Body of pancreas (tissue), 4 donors: ENCODE measurements at regions not wholly inside any gene's neighbourhood (a gene's known extent, or its start where the extent isn't known, plus 50 kb on each side); places are given as distances from the start of the nearest gene placed in this dataset.

Experiments
- ATAC-seq: fragments of 150-250 bp; one replicate; pipeline ENCODE4 v1.9.1; 2016
- DNase-seq, 4 donors: peaks; one replicate each; pipeline ENCODE4 v3.0.0-alpha.2; 2019
- H3K27ac ChIP-seq, 4 donors: fragments of 200-600 bp; sonication (generic); 1 replicate in 3 of 4; 2 replicates in 1 of 4; pipeline versions ENCODE4 v1.5.1 to v1.6.1; 2016 to 2019; ENCODE audit warnings: mild to moderate bottlenecking in 1 of 4, mixed read lengths in 1 of 4, moderate library complexity in 1 of 4
- H3K27me3 ChIP-seq, 2 donors: fragments of 200-600 bp; sonication (generic); one replicate each; pipeline ENCODE4 v1.6.0; 2016; ENCODE audit warnings: mild to moderate bottlenecking in 1 of 2
- H3K36me3 ChIP-seq, 2 donors: fragments of 200-600 bp; sonication (generic); replicated peaks in 1 of 2; 2 replicates each; pipeline ENCODE4 v1.5.1; 2016; ENCODE audit warnings: low read depth in 2 of 2; ENCODE audit not compliant: insufficient read depth in 1 of 2
- H3K4me1 ChIP-seq: fragments of 200-600 bp; sonication (generic); one replicate; pipeline ENCODE4 v1.6.0; 2016
- H3K4me3 ChIP-seq, 2 donors: fragments of 200-600 bp; sonication (generic); 1 replicate in 1 of 2; 2 replicates in 1 of 2; pipeline ENCODE4 v1.5.1; 2016 to 2019
- H3K9me3 ChIP-seq, 3 donors: fragments of 200-600 bp; sonication (generic); 1 replicate in 2 of 3; 2 replicates in 1 of 3; pipeline ENCODE4 v1.5.1; 2016
- CTCF ChIP-seq, 7 experiments: fragments of 450-650 bp in 4 of 7; fragments of 200-600 bp in 3 of 7; sonication (generic) in 3 of 7; IDR thresholded peaks; one replicate each; pipeline ENCODE4 v1.5.1; 2016 to 2019; ENCODE audit warnings: antibody characterized with exemption in 7 of 7
- POLR2A ChIP-seq, 3 donors: fragments of 450-650 bp; IDR thresholded peaks; one replicate each; pipeline ENCODE4 v1.6.1; 2016; ENCODE audit warnings: antibody characterized with exemption in 3 of 3, mild to moderate bottlenecking in 2 of 3
- WGBS, 2 donors: methylation state at CpG; one replicate each; pipeline ENCODE4 v1.1.5; 2017; 5-methylcytosine and 5-hydroxymethylcytosine counted together
- intact Hi-C: fragments of 100-400 bp; cut with DNase I; formaldehyde crosslinking; loops from one replicate; pipeline ENCODE4 v1.15.1; 2023

- no peak overlapping the region for H3K4me3 ChIP-seq
- no peak overlapping the region for H3K27ac ChIP-seq
- TF ChIP-seq CTCF (IDR thresholded peaks at IDR 0.05) (no peak), POLR2A (IDR thresholded peaks at IDR 0.05) (no peak)
- no peaks in the 10 kb centered on the region for H3K36me3 ChIP-seq
- no peak for ATAC-seq
- no peaks in the 10 kb centered on the region for H3K9me3 ChIP-seq
- intact Hi-C loops, result no loop called here
- H3K4me1 ChIP-seq, result no peaks in the 10 kb centered on the region
- no peaks in the 10 kb centered on the region for H3K27me3 ChIP-seq
- DNase-seq, result no peak
- 50 to 70% methylated on average over 7 of the region's 7 CpGs for WGBS, 2 donors
Measured at GRCh38 chr4:175277816-175278215, 359.7 kb downstream of the ADAM29 start.

- TF ChIP-seq CTCF (IDR thresholded peaks at IDR 0.05) (no peak), POLR2A (IDR thresholded peaks at IDR 0.05) (no peak)
- intact Hi-C loops, result no loop called here
Measured at GRCh38 chr4:175280153-175280552, 362.0 kb downstream of the ADAM29 start.

GRCh38 chr4:175281894-175282293, 363.7 kb downstream of the ADAM29 start:
- WGBS, 2 donors, result 13 to 19% methylated on average over 1 of the region's 1 CpG
- intact Hi-C loops, result no loop called here
- Histone ChIP-seq H3K27me3 (no peaks in the 10 kb centered on the region), H3K4me1 (no peaks in the 10 kb centered on the region), H3K9me3 (no peaks in the 10 kb centered on the region), H3K4me3 (no peak overlapping the region), H3K36me3 (no peaks in the 10 kb centered on the region), H3K27ac (no peak overlapping the region)
- DNase-seq, result no peak
- no peak for ATAC-seq
- TF ChIP-seq CTCF (IDR thresholded peaks at IDR 0.05) (no peak), POLR2A (IDR thresholded peaks at IDR 0.05) (no peak)

More at GRCh38 chr4:175280153-175280552, 362.0 kb downstream of the ADAM29 start:
- H3K27me3 ChIP-seq, result no peaks in the 10 kb centered on the region
- no peaks in the 10 kb centered on the region for H3K4me1 ChIP-seq
- ATAC-seq (no peak), DNase-seq (no peak)
- 88 to 90% methylated on average over 2 of the region's 2 CpGs for WGBS, 2 donors
- no peak overlapping the region for H3K4me3 ChIP-seq
- no peak overlapping the region for H3K27ac ChIP-seq
- H3K36me3 ChIP-seq, result no peaks in the 10 kb centered on the region
- H3K9me3 ChIP-seq, result no peaks in the 10 kb centered on the region

- H3K27me3 ChIP-seq, result no peaks in the 10 kb centered on the region
- no peaks in the 10 kb centered on the region for H3K4me1 ChIP-seq
- TF ChIP-seq CTCF (IDR thresholded peaks at IDR 0.05) (no peak), POLR2A (IDR thresholded peaks at IDR 0.05) (no peak)
- ATAC-seq (no peak), DNase-seq (no peak)
- 72 to 85% methylated on average over 9 of the region's 9 CpGs for WGBS, 2 donors
- no peak overlapping the region for H3K27ac ChIP-seq
- no peaks in the 10 kb centered on the region for H3K36me3 ChIP-seq
- no peak overlapping the region for H3K4me3 ChIP-seq
- intact Hi-C loops, result no loop called here
- no peaks in the 10 kb centered on the region for H3K9me3 ChIP-seq
Measured at GRCh38 chr4:175282407-175282806, 364.2 kb downstream of the ADAM29 start.

- no peaks in the 10 kb centered on the region for H3K27me3 ChIP-seq
- H3K4me3 ChIP-seq, result no peak overlapping the region
- H3K9me3 ChIP-seq, result no peaks in the 10 kb centered on the region
- DNase-seq (no peak), ATAC-seq (no peak)
- no peaks in the 10 kb centered on the region for H3K36me3 ChIP-seq
- TF ChIP-seq POLR2A (IDR thresholded peaks at IDR 0.05) (no peak), CTCF (IDR thresholded peaks at IDR 0.05) (no peak)
- no peak overlapping the region for H3K27ac ChIP-seq
- H3K4me1 ChIP-seq, result no peaks in the 10 kb centered on the region
- intact Hi-C loops, result no loop called here
- 50 to 63% methylated on average over 3 of the region's 3 CpGs for WGBS, 2 donors
Measured at GRCh38 chr4:175290401-175290800, 372.2 kb downstream of the ADAM29 start.
